Hepatocyte (in vitro differentiated cells): ENCODE measurements at regions not wholly inside any gene's neighbourhood (a gene's known extent, or its start where the extent isn't known, plus 50 kb on each side); places are given as distances from the start of the nearest gene placed in this dataset.

Experiments
- EZH2 ChIP-seq: fragments of 200-600 bp; sonication (generic); IDR thresholded peaks from 2 replicates; pipeline ENCODE4 v1.6.1; 2016; ENCODE audit warnings: antibody characterized with exemption, mild to moderate bottlenecking, borderline replicate concordance
- TF ChIP-seq, protein P1 (sequence below): fragments of 200-600 bp; sonication (generic); IDR thresholded peaks from 2 replicates; pipeline ENCODE4 v1.5.1; 2016; ENCODE audit warnings: antibody characterized with exemption, mild to moderate bottlenecking; ENCODE audit not compliant: poor library complexity

DNA sequence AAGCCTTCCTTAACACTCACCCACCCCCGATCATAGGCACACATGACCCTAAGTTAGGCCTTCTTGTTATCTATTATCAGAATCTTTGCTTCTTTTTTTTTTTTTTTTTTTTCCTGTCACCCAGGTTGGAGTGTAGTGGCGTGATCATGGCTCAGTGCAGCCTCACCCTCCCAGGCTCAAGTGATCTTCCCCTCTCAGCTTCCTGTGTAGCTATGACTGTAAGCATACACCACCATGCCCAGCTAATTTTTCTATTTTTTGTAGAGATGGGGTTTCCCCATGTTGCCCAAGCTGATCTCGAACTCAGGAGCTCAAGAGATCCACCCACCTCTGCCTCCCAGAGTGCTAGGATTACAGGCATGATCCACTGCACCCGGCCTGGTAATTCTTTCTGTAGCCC is 328.7 kb downstream of the NR4A2 start:
- TF ChIP-seq, protein P1, sequence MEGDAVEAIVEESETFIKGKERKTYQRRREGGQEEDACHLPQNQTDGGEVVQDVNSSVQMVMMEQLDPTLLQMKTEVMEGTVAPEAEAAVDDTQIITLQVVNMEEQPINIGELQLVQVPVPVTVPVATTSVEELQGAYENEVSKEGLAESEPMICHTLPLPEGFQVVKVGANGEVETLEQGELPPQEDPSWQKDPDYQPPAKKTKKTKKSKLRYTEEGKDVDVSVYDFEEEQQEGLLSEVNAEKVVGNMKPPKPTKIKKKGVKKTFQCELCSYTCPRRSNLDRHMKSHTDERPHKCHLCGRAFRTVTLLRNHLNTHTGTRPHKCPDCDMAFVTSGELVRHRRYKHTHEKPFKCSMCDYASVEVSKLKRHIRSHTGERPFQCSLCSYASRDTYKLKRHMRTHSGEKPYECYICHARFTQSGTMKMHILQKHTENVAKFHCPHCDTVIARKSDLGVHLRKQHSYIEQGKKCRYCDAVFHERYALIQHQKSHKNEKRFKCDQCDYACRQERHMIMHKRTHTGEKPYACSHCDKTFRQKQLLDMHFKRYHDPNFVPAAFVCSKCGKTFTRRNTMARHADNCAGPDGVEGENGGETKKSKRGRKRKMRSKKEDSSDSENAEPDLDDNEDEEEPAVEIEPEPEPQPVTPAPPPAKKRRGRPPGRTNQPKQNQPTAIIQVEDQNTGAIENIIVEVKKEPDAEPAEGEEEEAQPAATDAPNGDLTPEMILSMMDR = no peak
- TF ChIP-seq EZH2 = no peak
